Activated CD4-positive, alpha-beta T cell treated with anti-CD3 and anti-CD28 coated beads for 36 hours (primary cell): ENCODE measurements at regions not wholly inside any gene's neighbourhood (a gene's known extent, or its start where the extent isn't known, plus 50 kb on each side); places are given as distances from the start of the nearest gene placed in this dataset.
"Not testable (repeated sequence)": the region's sequence is repeated elsewhere in the genome, so short reads cannot be mapped to it uniquely, and the experiment has no call there.

Source experiments
- ATAC-seq: fragments of 200-7000 bp; cut with Tn5 transposase; one replicate; pipeline ENCODE4 v1.10.0; 2021; ENCODE audit warnings: mild to moderate bottlenecking, moderate library complexity
- CTCF ChIA-PET: fragments of 350-600 bp; sonication (Branson Sonifier 250); formaldehyde crosslinking; loops from one replicate; lab custom pipeline; 2021; ENCODE audit warnings: antibody characterized with exemption; lab: Charles Lee
- POLR2A ChIA-PET: fragments of 350-600 bp; sonication (Branson Sonifier 250); formaldehyde crosslinking; loops from one replicate; lab custom pipeline; 2021; ENCODE audit warnings: antibody characterized with exemption, inconsistent platforms; lab: Charles Lee
- DNase-seq: peaks from one replicate; pipeline ENCODE4 v3.0.0-alpha.2; 2020
- H3K27ac Mint-ChIP-seq: one replicate; pipeline ENCODE4 v1.8.0; 2021; ENCODE audit warnings: mixed read lengths
- H3K27me3 Mint-ChIP-seq: one replicate; pipeline ENCODE4 v1.8.0; 2021; ENCODE audit warnings: mixed read lengths
- H3K36me3 Mint-ChIP-seq: one replicate; pipeline ENCODE4 v1.8.0; 2021; ENCODE audit warnings: low read depth, mixed read lengths
- H3K4me1 Mint-ChIP-seq: one replicate; pipeline ENCODE4 v1.8.0; 2021; ENCODE audit warnings: mixed read lengths
- H3K4me3 Mint-ChIP-seq: one replicate; pipeline ENCODE4 v1.8.0; 2021; ENCODE audit warnings: mild to moderate bottlenecking, moderate library complexity, mixed read lengths
- H3K9me3 Mint-ChIP-seq: one replicate; pipeline ENCODE4 v1.8.0; 2021; ENCODE audit warnings: low read depth, mixed read lengths
- intact Hi-C, 2 experiments: fragments of 100-400 bp; cut with DNase I in 1 of 2; cut with micrococcal nuclease in 1 of 2; formaldehyde crosslinking; loops; one replicate each; pipeline versions ENCODE4 v1.14.2 to v1.15.1; 2022 to 2024; cut with DNase I, micrococcal nuclease

- peaks cover 27% of the 10 kb centered on the region for H3K4me1 Mint-ChIP-seq
- ChIA-PET CTCF (interaction anchor here (0.6 to 0.8 kb wide), 2 partner anchors 13 to 98 kb away, joined by 3 read pairs; no protein-coding TSS in a partner anchor), POLR2A (no interaction called here)
- no peaks in the 10 kb centered on the region for H3K27me3 Mint-ChIP-seq
- ATAC-seq, result no peak
- no peak for DNase-seq
- intact Hi-C loops, result no loop called here
- H3K4me3 Mint-ChIP-seq, result no peak overlapping the region
- no peaks in the 10 kb centered on the region for H3K36me3 Mint-ChIP-seq
- H3K9me3 Mint-ChIP-seq, result no peaks in the 10 kb centered on the region
- H3K27ac Mint-ChIP-seq, result no peak overlapping the region
Measured at GRCh38 chr13:28607187-28607955, 51.6 kb upstream of the POMP start.

- ATAC-seq, result no peak
- H3K4me1 Mint-ChIP-seq, result peaks cover 18% of the 10 kb centered on the region
- POLR2A ChIA-PET, result no interaction called here
Measured at GRCh38 chr13:28606466-28606865, 52.5 kb upstream of the POMP start.

GRCh38 chr13:28605147-28605546, 53.8 kb upstream of the POMP start:
- H3K4me1 Mint-ChIP-seq, H3K9me3 Mint-ChIP-seq, H3K27ac Mint-ChIP-seq, H3K4me3 Mint-ChIP-seq, DNase-seq, POLR2A ChIA-PET, H3K36me3 Mint-ChIP-seq, ATAC-seq, intact Hi-C loops, H3K27me3 Mint-ChIP-seq: not testable (repeated sequence)
- CTCF ChIA-PET, result interaction anchor here (0.7 kb wide), 1 partner anchor 1654 kb away, joined by 3 read pairs; no protein-coding TSS in a partner anchor

More at GRCh38 chr13:28606466-28606865, 52.5 kb upstream of the POMP start:
- H3K27me3 Mint-ChIP-seq, result no peaks in the 10 kb centered on the region
- no peaks in the 10 kb centered on the region for H3K36me3 Mint-ChIP-seq
- DNase-seq, result no peak
- H3K4me3 Mint-ChIP-seq, result no peak overlapping the region
- H3K27ac Mint-ChIP-seq, result no peak overlapping the region
- CTCF ChIA-PET, result no interaction called here
- intact Hi-C loops, result no loop called here
- H3K9me3 Mint-ChIP-seq, result no peaks in the 10 kb centered on the region

- intact Hi-C loops, result no loop called here
- CTCF ChIA-PET, result no interaction called here
Measured at GRCh38 chr13:28603043-28603664, 55.8 kb upstream of the POMP start.

GRCh38 chr13:28602580-28602979, 56.4 kb upstream of the POMP start:
- DNase-seq (no peak), ATAC-seq (no peak)
- Mint-ChIP-seq H3K27ac (no peak overlapping the region), H3K4me3 (no peak overlapping the region), H3K36me3 (no peaks in the 10 kb centered on the region), H3K4me1 (no peaks in the 10 kb centered on the region), H3K27me3 (no peaks in the 10 kb centered on the region), H3K9me3 (no peaks in the 10 kb centered on the region)
- CTCF ChIA-PET, result no interaction called here
- POLR2A ChIA-PET, result no interaction called here
- intact Hi-C loops, result no loop called here

More at GRCh38 chr13:28603043-28603664, 55.8 kb upstream of the POMP start:
- Mint-ChIP-seq H3K27ac (no peak overlapping the region), H3K36me3 (no peaks in the 10 kb centered on the region), H3K4me1 (no peaks in the 10 kb centered on the region), H3K4me3 (no peak overlapping the region), H3K27me3 (no peaks in the 10 kb centered on the region), H3K9me3 (no peaks in the 10 kb centered on the region)
- ATAC-seq (no peak), DNase-seq (no peak)
- POLR2A ChIA-PET, result no interaction called here

- ChIA-PET POLR2A (no interaction called here), CTCF (interaction anchor here (0.6 kb wide), 1 partner anchor 9 kb away, joined by 3 read pairs; no protein-coding TSS in a partner anchor)
- Mint-ChIP-seq H3K9me3 (no peaks in the 10 kb centered on the region), H3K36me3 (no peaks in the 10 kb centered on the region), H3K27ac (no peak overlapping the region), H3K4me3 (no peak overlapping the region), H3K4me1 (no peaks in the 10 kb centered on the region), H3K27me3 (peaks cover 1% of the 10 kb centered on the region)
- DNase-seq (no peak), ATAC-seq (no peak)
- intact Hi-C loops, result no loop called here
Measured at GRCh38 chr13:28601581-28601980, 57.3 kb upstream of the POMP start.

GRCh38 chr13:28597641-28598040, 61.3 kb upstream of the POMP start:
- ATAC-seq, result no peak
- Mint-ChIP-seq H3K4me3 (no peak overlapping the region), H3K27ac (no peak overlapping the region), H3K4me1 (no peaks in the 10 kb centered on the region), H3K27me3 (peaks cover 10% of the 10 kb centered on the region), H3K9me3 (no peaks in the 10 kb centered on the region), H3K36me3 (no peaks in the 10 kb centered on the region)
- ChIA-PET POLR2A (no interaction called here), CTCF (no interaction called here)
- intact Hi-C loops, result no loop called here
- no peak for DNase-seq

- CTCF ChIA-PET, result no interaction called here
- H3K36me3 Mint-ChIP-seq, result no peaks in the 10 kb centered on the region
- H3K9me3 Mint-ChIP-seq, result no peaks in the 10 kb centered on the region
- no peak for ATAC-seq
- peaks cover 6% of the 10 kb centered on the region for H3K4me1 Mint-ChIP-seq
- no peak overlapping the region for H3K4me3 Mint-ChIP-seq
- DNase-seq, result no peak
- POLR2A ChIA-PET, result no interaction called here
- no peak overlapping the region for H3K27ac Mint-ChIP-seq
- peaks cover 11% of the 10 kb centered on the region for H3K27me3 Mint-ChIP-seq
- intact Hi-C loops, result no loop called here
Measured at GRCh38 chr13:28590461-28590860, 68.5 kb upstream of the POMP start.

GRCh38 chr13:28588296-28588695, 70.6 kb upstream of the POMP start:
- H3K4me3 Mint-ChIP-seq, result no peak overlapping the region
- peaks cover 10% of the 10 kb centered on the region for H3K4me1 Mint-ChIP-seq
- DNase-seq, result no peak
- ChIA-PET POLR2A (no interaction called here), CTCF (no interaction called here)
- no peaks in the 10 kb centered on the region for H3K36me3 Mint-ChIP-seq
- peaks cover 7% of the 10 kb centered on the region for H3K27me3 Mint-ChIP-seq
- intact Hi-C loops, result no loop called here
- no peak for ATAC-seq
- no peak overlapping the region for H3K27ac Mint-ChIP-seq
- no peaks in the 10 kb centered on the region for H3K9me3 Mint-ChIP-seq

- POLR2A ChIA-PET, result no interaction called here
- Mint-ChIP-seq H3K27ac (no peak overlapping the region), H3K36me3 (no peaks in the 10 kb centered on the region), H3K27me3 (peaks cover 4% of the 10 kb centered on the region), H3K4me3 (no peak overlapping the region), H3K9me3 (no peaks in the 10 kb centered on the region), H3K4me1 (peaks cover 19% of the 10 kb centered on the region)
- CTCF ChIA-PET, result no interaction called here
- ATAC-seq, result no peak
- intact Hi-C loops, result no loop called here
- DNase-seq, result no peak
Measured at GRCh38 chr13:28587174-28587540, 71.8 kb upstream of the POMP start.

GRCh38 chr13:28586439-28587173, 72.3 kb upstream of the POMP start:
- intact Hi-C loops, result no loop called here
- Mint-ChIP-seq H3K9me3 (no peaks in the 10 kb centered on the region), H3K36me3 (no peaks in the 10 kb centered on the region), H3K4me3 (no peak overlapping the region), H3K4me1 (peaks cover 20% of the 10 kb centered on the region), H3K27me3 (peaks cover 2% of the 10 kb centered on the region), H3K27ac (peak overlapping the region; percentile 15)
- ATAC-seq, result no peak
- no peak for DNase-seq
- ChIA-PET CTCF (no interaction called here), POLR2A (no interaction called here)
